ENCODE measurements at regions not wholly inside any gene's neighbourhood (a gene's known extent, or its start where the extent isn't known, plus 50 kb on each side); places are given as distances from the start of the nearest gene placed in this dataset.

DNA sequence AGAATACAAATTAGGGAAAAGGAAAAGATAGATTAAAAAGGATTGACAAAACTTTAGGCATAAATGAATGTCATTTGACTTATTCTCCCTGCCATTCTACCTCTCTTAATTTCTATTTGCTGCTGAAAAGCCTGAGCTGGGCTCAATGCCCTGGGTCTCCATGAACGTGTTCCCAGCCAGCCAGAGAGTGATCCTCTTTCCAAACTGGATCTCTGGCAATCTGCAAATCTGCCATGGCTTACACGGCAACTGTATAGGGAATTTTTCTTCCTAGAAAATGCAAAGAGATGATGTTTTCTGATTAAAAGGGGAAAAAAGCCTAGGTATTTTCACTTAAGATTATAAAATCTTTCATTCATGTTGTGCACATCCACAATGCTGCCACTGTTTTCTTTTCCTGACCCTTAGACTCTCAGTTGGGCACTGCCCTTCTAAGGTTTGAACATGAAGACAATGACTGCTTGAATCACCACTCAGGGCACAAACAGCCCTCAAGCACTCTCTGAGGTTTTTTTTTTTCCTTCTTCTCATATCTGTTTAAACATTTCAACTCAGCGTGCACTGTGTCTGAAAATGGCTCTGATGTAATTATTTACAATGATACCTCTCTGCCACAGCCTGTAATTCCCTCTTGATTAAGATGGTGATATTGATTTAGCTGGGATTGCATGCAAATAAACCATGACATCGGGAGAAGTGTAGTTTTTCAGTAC lies 60.3 kb downstream of the DACT1 start:
- Histone ChIP-seq H2AFZ (ENCODE audit: low read length) (no peak overlapping the region), H3K9me2 (replicated peaks; ENCODE audit: insufficient read depth, low read length) (no peaks in the 10 kb centered on the region), H3K9ac (ENCODE audit: low read length) (no peak overlapping the region), H3K4me1 (ENCODE audit: low read length) (no peaks in the 10 kb centered on the region), H3K27ac (ENCODE audit: low read length) (no peak overlapping the region), H3K27me3 (ENCODE audit: low read length) (no peaks in the 10 kb centered on the region; the same call in 1 of the 2 replicates), H4K20me1 (ENCODE audit: insufficient read depth, low read depth, low read length) (no peaks in the 10 kb centered on the region), H3K4me2 (ENCODE audit: low read depth, low read length, poor library complexity, severe bottlenecking) (no peak overlapping the region), H3K79me2 (ENCODE audit: low read length) (no peaks in the 10 kb centered on the region), H3K4me3 (ENCODE audit: low read length) (no peak overlapping the region), H3K9me3 (ENCODE audit: low read length) (no peaks in the 10 kb centered on the region), H3K36me3 (ENCODE audit: insufficient read depth, low read length) (no peaks in the 10 kb centered on the region)
- DNase-seq, result no peak

GRCh38 chr14:58699681-58700205 lies 62.0 kb downstream of the DACT1 start:
- Histone ChIP-seq H3K9me3 (ENCODE audit: low read length) (no peaks in the 10 kb centered on the region), H3K4me3 (ENCODE audit: low read length) (no peak overlapping the region), H3K27ac (ENCODE audit: low read length) (no peak overlapping the region), H3K36me3 (ENCODE audit: insufficient read depth, low read length) (no peaks in the 10 kb centered on the region), H3K9me2 (replicated peaks; ENCODE audit: insufficient read depth, low read length) (no peaks in the 10 kb centered on the region), H3K4me1 (ENCODE audit: low read length) (no peaks in the 10 kb centered on the region), H2AFZ (ENCODE audit: low read length) (no peak overlapping the region), H3K9ac (ENCODE audit: low read length) (no peak overlapping the region), H4K20me1 (ENCODE audit: insufficient read depth, low read depth, low read length) (no peaks in the 10 kb centered on the region), H3K27me3 (ENCODE audit: low read length) (no peaks in the 10 kb centered on the region; the same call in 1 of the 2 replicates), H3K79me2 (ENCODE audit: low read length) (no peaks in the 10 kb centered on the region), H3K4me2 (ENCODE audit: low read depth, low read length, poor library complexity, severe bottlenecking) (no peak overlapping the region)
- DNase-seq, result no peak

DNA sequence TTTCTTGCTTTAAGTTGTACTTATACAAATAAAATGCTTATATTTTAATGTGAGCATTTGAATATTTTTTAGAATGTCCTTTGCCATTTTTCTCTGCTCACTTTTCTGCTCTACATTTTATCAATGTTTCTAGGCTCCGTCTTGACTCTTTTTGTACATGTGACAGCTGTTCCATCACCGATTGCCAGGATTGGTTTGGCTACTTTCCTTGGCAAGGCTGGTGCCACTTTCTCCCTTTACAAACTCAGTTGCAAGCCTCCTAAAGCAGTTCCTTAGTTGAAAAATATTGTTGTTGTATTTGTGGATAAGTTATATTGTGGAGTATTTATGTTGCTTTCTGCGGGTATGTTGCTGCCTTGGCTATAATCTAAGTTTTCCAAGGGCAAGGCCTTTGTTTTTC lies 63.4 kb downstream of the DACT1 start:
- Histone ChIP-seq H3K79me2 (ENCODE audit: low read length) (no peaks in the 10 kb centered on the region), H3K27ac (ENCODE audit: low read length) (no peak overlapping the region), H3K9ac (ENCODE audit: low read length) (no peak overlapping the region), H3K9me3 (ENCODE audit: low read length) (no peaks in the 10 kb centered on the region), H3K27me3 (ENCODE audit: low read length) (no peaks in the 10 kb centered on the region; the same call in 1 of the 2 replicates), H3K9me2 (replicated peaks; ENCODE audit: insufficient read depth, low read length) (no peaks in the 10 kb centered on the region), H3K36me3 (ENCODE audit: insufficient read depth, low read length) (no peaks in the 10 kb centered on the region), H3K4me3 (ENCODE audit: low read length) (no peak overlapping the region), H3K4me2 (ENCODE audit: low read depth, low read length, poor library complexity, severe bottlenecking) (no peak overlapping the region), H2AFZ (ENCODE audit: low read length) (no peak overlapping the region), H4K20me1 (ENCODE audit: insufficient read depth, low read depth, low read length) (no peaks in the 10 kb centered on the region), H3K4me1 (ENCODE audit: low read length) (no peaks in the 10 kb centered on the region)
- no peak for DNase-seq

DNA sequence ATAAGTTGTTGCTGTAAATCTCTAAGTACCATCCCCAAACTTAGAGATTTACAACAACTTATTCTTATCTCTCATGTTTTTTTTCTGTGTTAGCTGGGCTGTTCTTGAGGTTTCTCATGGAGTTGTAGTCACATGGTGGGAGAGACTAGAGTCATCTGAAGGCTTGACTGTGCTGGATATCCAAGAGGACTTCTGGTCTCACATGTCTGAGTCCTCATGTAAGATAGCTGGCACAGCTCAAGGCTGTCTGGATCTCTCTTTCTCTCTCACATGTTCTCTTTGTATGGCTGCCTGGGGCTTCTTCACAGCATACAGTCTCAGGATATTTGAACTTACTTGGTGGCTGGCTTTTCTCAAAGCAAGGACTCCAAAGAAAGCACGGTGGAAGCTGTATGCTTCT lies 63.8 kb downstream of the DACT1 start:
- Histone ChIP-seq H3K36me3 (ENCODE audit: insufficient read depth, low read length) (no peaks in the 10 kb centered on the region), H4K20me1 (ENCODE audit: insufficient read depth, low read depth, low read length) (no peaks in the 10 kb centered on the region), H3K9me2 (replicated peaks; ENCODE audit: insufficient read depth, low read length) (no peaks in the 10 kb centered on the region), H3K4me1 (ENCODE audit: low read length) (no peaks in the 10 kb centered on the region), H3K4me3 (ENCODE audit: low read length) (no peak overlapping the region), H3K27me3 (ENCODE audit: low read length) (no peaks in the 10 kb centered on the region), H3K4me2 (ENCODE audit: low read depth, low read length, poor library complexity, severe bottlenecking) (no peak overlapping the region), H3K9ac (ENCODE audit: low read length) (no peak overlapping the region), H3K9me3 (ENCODE audit: low read length) (no peaks in the 10 kb centered on the region), H3K27ac (ENCODE audit: low read length) (no peak overlapping the region), H2AFZ (ENCODE audit: low read length) (no peak overlapping the region), H3K79me2 (ENCODE audit: low read length) (no peaks in the 10 kb centered on the region)
- DNase-seq, result no peak

DNA sequence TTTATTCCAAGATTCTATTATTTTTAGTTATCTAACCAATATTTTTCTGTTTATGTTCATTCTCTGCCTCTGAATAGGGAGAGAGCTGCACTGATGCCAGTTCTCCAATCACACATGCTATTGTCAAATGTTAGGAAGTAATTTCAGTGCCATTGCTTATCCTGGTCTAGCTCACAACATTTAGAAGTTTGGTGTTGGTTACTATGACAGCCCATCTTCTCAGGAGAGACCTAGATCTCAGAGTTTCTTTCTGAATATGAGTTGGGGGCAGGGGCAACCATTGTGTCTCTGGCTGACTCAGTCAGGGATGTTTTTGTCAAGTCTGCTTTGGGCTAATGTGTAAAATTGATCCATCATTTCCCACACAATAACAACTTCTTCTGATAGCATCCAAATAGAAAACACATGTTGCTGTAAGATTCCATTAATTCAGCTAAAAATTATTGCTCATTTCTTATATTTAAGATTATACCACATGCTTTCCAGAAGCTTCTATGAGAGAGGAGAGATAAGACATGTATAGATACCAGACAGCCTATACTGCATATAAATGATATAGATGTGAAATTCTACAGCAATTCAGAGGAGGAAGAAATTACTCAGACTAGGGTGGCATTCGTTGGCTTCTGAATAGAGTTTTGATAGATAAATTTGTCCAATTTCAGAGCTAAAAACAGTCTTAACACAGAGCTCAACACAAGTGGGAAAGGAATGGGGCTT lies 64.8 kb downstream of the DACT1 start:
- no peak overlapping the region for H3K27ac ChIP-seq (ENCODE audit: low read length)
- no peak overlapping the region for H3K4me3 ChIP-seq (ENCODE audit: low read length)
- no peaks in the 10 kb centered on the region for H3K27me3 ChIP-seq (ENCODE audit: low read length)
- no peaks in the 10 kb centered on the region for H3K79me2 ChIP-seq (ENCODE audit: low read length)
- no peaks in the 10 kb centered on the region for H4K20me1 ChIP-seq (ENCODE audit: insufficient read depth, low read depth, low read length)
- H3K9me2 ChIP-seq (replicated peaks; ENCODE audit: insufficient read depth, low read length), result no peaks in the 10 kb centered on the region
- H2AFZ ChIP-seq (ENCODE audit: low read length), result no peak overlapping the region
- no peaks in the 10 kb centered on the region for H3K4me1 ChIP-seq (ENCODE audit: low read length)
- no peak overlapping the region for H3K4me2 ChIP-seq (ENCODE audit: low read depth, low read length, poor library complexity, severe bottlenecking)
- H3K36me3 ChIP-seq (ENCODE audit: insufficient read depth, low read length), result no peaks in the 10 kb centered on the region
- H3K9me3 ChIP-seq (ENCODE audit: low read length), result no peaks in the 10 kb centered on the region
- DNase-seq, result no peak
- H3K9ac ChIP-seq (ENCODE audit: low read length), result no peak overlapping the region

DNA sequence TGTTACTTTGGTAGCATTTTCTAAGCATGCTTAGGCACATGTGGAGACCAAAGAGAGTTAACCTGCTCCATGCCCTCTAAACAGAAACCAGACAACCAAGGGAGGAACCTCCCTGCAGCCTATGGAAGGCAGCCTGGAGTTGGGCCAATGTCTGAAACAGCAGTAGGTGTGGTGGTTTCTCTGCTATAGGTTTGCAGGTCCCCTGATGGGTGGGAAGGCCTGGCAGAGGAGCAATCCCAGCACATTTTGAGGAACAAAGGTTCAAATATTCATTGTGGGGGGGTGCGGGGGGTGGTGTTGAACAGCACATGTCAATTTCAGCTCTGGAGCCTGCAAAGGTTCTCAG lies 65.4 kb downstream of the DACT1 start:
- no peaks in the 10 kb centered on the region for H3K4me1 ChIP-seq (ENCODE audit: low read length)
- H3K27me3 ChIP-seq (ENCODE audit: low read length), result no peaks in the 10 kb centered on the region
- H3K4me2 ChIP-seq (ENCODE audit: low read depth, low read length, poor library complexity, severe bottlenecking), result no peak overlapping the region
- H3K9ac ChIP-seq (ENCODE audit: low read length), result no peak overlapping the region
- H3K27ac ChIP-seq (ENCODE audit: low read length), result no peak overlapping the region
- no peaks in the 10 kb centered on the region for H4K20me1 ChIP-seq (ENCODE audit: insufficient read depth, low read depth, low read length)
- H3K4me3 ChIP-seq (ENCODE audit: low read length), result no peak overlapping the region
- no peaks in the 10 kb centered on the region for H3K9me2 ChIP-seq (replicated peaks; ENCODE audit: insufficient read depth, low read length)
- no peaks in the 10 kb centered on the region for H3K9me3 ChIP-seq (ENCODE audit: low read length)
- no peaks in the 10 kb centered on the region for H3K79me2 ChIP-seq (ENCODE audit: low read length)
- no peak for DNase-seq
- no peaks in the 10 kb centered on the region for H3K36me3 ChIP-seq (ENCODE audit: insufficient read depth, low read length)
- no peak overlapping the region for H2AFZ ChIP-seq (ENCODE audit: low read length)

GRCh38 chr14:58705066-58705465 lies 67.3 kb downstream of the DACT1 start:
- no peaks in the 10 kb centered on the region for H3K4me1 ChIP-seq (ENCODE audit: low read length)
- no peak overlapping the region for H3K4me3 ChIP-seq (ENCODE audit: low read length)
- H3K9me3 ChIP-seq (ENCODE audit: low read length), result no peaks in the 10 kb centered on the region
- H3K36me3 ChIP-seq (ENCODE audit: insufficient read depth, low read length), result no peaks in the 10 kb centered on the region
- no peak overlapping the region for H3K4me2 ChIP-seq (ENCODE audit: low read depth, low read length, poor library complexity, severe bottlenecking)
- H3K27me3 ChIP-seq (ENCODE audit: low read length), result no peaks in the 10 kb centered on the region
- H4K20me1 ChIP-seq (ENCODE audit: insufficient read depth, low read depth, low read length), result no peaks in the 10 kb centered on the region
- H3K9ac ChIP-seq (ENCODE audit: low read length), result no peak overlapping the region
- no peak overlapping the region for H3K27ac ChIP-seq (ENCODE audit: low read length)
- no peaks in the 10 kb centered on the region for H3K9me2 ChIP-seq (replicated peaks; ENCODE audit: insufficient read depth, low read length)
- H3K79me2 ChIP-seq (ENCODE audit: low read length), result no peaks in the 10 kb centered on the region
- DNase-seq, result no peak
- no peak overlapping the region for H2AFZ ChIP-seq (ENCODE audit: low read length)

DNA sequence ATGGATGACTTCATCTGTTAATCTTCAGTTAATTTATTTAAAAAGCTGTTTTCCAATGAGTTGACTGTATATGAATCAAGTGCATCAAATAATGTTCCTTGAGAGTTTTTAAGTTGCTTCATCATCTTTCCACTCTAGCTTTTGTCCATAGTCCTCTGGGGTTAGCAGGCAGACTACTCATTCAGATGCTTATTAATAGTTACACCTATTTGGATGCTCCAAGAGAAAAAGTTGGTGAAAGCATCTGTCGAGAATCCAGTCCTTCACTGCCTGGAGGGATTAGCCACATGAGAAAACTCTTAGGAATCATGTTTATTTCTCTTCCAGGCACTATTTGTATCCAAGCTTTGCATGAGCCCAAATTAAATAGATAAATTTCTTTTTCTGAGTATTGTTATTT lies 70.2 kb downstream of the DACT1 start:
- H3K9me3 ChIP-seq (ENCODE audit: low read length), result no peaks in the 10 kb centered on the region

More for the DNA sequence above, 70.2 kb downstream of the DACT1 start:
- no peak for DNase-seq
- H4K20me1 ChIP-seq (ENCODE audit: insufficient read depth, low read depth, low read length), result no peaks in the 10 kb centered on the region
- H3K4me1 ChIP-seq (ENCODE audit: low read length), result no peaks in the 10 kb centered on the region
- H3K36me3 ChIP-seq (ENCODE audit: insufficient read depth, low read length), result no peaks in the 10 kb centered on the region
- no peaks in the 10 kb centered on the region for H3K9me2 ChIP-seq (replicated peaks; ENCODE audit: insufficient read depth, low read length)
- H3K4me3 ChIP-seq (ENCODE audit: low read length), result no peak overlapping the region
- H3K4me2 ChIP-seq (ENCODE audit: low read depth, low read length, poor library complexity, severe bottlenecking), result no peak overlapping the region
- no peak overlapping the region for H3K27ac ChIP-seq (ENCODE audit: low read length)
- no peak overlapping the region for H3K9ac ChIP-seq (ENCODE audit: low read length)
- no peaks in the 10 kb centered on the region for H3K27me3 ChIP-seq (ENCODE audit: low read length)
- no peaks in the 10 kb centered on the region for H3K79me2 ChIP-seq (ENCODE audit: low read length)
- H2AFZ ChIP-seq (ENCODE audit: low read length), result no peak overlapping the region

All from Karpas-422 (cell line).